ENCODE measurements at regions not wholly inside any gene's neighbourhood (a gene's known extent, or its start where the extent isn't known, plus 50 kb on each side); places are given as distances from the start of the nearest gene placed in this dataset.

DNA sequence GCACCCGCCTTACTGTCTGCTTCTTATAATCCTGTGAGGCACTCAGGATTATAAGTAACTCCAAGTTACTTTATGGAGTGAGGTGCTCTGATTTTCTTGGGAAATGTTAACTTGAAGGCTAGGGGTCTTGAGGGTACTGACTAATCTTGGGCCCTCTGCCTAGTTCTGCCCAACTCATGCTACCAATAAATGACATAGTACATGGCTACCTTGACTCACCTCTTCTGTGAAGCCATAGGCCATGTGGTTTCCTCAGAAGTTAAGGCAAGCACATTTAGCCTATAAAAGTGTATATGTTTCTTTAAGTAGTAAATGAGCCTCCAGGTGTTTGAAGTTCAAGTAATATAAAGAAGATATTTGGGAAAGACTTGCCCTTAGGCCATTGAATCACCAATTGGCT is 99.8 kb upstream of the CASK start:
- TF ChIP-seq, protein P1, sequence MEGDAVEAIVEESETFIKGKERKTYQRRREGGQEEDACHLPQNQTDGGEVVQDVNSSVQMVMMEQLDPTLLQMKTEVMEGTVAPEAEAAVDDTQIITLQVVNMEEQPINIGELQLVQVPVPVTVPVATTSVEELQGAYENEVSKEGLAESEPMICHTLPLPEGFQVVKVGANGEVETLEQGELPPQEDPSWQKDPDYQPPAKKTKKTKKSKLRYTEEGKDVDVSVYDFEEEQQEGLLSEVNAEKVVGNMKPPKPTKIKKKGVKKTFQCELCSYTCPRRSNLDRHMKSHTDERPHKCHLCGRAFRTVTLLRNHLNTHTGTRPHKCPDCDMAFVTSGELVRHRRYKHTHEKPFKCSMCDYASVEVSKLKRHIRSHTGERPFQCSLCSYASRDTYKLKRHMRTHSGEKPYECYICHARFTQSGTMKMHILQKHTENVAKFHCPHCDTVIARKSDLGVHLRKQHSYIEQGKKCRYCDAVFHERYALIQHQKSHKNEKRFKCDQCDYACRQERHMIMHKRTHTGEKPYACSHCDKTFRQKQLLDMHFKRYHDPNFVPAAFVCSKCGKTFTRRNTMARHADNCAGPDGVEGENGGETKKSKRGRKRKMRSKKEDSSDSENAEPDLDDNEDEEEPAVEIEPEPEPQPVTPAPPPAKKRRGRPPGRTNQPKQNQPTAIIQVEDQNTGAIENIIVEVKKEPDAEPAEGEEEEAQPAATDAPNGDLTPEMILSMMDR (IDR thresholded peaks at IDR 0.05; ENCODE audit: low read depth, low read length, missing control alignments), result no peak
- H3K4me3 ChIP-seq (ENCODE audit: low read depth, low read length), result no peak overlapping the region
- no peak for DNase-seq (ENCODE audit: low read depth)

DNA sequence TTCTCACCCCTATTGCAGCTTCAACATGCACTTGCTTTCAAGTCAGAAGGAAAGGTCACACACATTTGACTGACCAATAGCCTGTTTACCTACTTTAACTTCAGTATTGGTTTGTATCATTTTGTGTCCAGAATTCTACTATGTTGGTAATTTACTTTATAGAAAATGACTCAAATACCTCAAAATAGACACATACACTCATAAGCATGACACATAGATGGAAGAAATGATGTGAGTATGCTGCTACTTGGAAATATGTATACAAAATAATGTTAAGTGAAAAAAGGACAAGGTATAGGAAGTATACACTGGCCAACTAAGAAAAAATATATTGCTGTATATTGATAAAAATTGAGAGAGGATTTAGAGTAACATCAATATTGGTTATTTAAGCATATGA is 98.8 kb upstream of the CASK start:
- no peak overlapping the region for H3K4me3 ChIP-seq (ENCODE audit: low read depth, low read length)
- TF ChIP-seq, protein P1 (IDR thresholded peaks at IDR 0.05; ENCODE audit: low read depth, low read length, missing control alignments), result no peak
- no peak for DNase-seq (ENCODE audit: low read depth)

DNA sequence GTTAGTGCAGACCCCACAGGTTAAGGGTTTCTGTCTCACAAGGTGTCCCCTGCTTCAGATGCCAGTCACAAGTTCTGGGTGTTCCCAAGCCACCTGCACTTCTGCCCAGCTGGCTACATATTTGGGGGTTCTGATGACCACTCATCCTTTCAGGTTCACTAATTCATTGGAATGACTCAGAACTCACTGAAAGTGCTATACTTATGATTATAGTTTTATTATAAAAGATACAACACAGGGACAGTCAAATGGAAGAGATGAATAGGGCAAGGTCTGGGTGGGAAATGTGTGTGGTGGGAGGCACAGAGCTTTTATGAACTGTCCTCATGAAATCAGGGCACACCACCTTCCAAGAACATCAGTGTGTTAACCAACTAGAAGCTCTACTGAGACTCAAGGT is 97.7 kb upstream of the CASK start:
- TF ChIP-seq, protein P1 (IDR thresholded peaks at IDR 0.05; ENCODE audit: low read depth, low read length, missing control alignments), result no peak
- no peak for DNase-seq (ENCODE audit: low read depth)
- no peak overlapping the region for H3K4me3 ChIP-seq (ENCODE audit: low read depth, low read length)

DNA sequence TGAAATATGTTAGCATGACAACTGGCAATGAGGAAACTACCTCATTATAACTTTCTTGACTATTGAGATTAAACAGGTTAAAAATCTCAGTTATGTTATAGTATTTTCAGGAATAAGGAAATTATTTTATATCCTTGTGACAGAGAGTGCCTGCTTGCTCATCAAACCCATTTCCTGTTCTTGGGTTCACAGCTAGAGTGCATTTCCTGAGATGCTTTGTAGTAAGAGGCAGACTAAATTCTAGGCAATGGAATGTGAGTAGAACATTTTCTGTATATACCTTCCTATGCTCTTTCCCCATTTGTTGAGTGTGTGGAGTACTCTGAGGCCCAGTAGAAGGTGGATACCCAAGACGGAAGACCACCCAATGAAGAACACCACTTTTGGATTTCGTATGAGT is 96.9 kb upstream of the CASK start:
- no peak overlapping the region for H3K4me3 ChIP-seq (ENCODE audit: low read depth, low read length)
- no peak for DNase-seq (ENCODE audit: low read depth)
- TF ChIP-seq, protein P1 (IDR thresholded peaks at IDR 0.05; ENCODE audit: low read depth, low read length, missing control alignments), result no peak

DNA sequence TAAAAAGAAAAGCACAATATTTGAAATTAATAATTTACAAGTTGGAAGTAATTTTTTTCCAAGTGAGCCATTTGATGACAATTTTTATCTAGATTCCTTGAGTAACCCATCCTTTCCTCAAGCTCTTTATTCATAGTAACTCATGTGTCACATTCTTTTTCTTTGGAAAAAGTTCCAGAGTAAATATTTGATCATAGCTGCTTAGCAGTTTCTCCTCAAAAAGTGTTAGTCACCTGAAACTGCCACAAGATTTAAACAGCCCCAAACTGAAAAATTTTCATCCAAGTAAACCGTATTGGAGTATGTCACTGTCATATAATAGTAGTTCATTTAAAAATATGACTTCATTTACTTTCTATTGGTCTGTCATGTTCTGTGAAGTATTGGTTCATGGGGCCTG is 94.6 kb upstream of the CASK start:
- no peak overlapping the region for H3K4me3 ChIP-seq (ENCODE audit: low read depth, low read length)
- TF ChIP-seq, protein P1 (IDR thresholded peaks at IDR 0.05; ENCODE audit: low read depth, low read length, missing control alignments), result no peak
- no peak for DNase-seq (ENCODE audit: low read depth)

DNA sequence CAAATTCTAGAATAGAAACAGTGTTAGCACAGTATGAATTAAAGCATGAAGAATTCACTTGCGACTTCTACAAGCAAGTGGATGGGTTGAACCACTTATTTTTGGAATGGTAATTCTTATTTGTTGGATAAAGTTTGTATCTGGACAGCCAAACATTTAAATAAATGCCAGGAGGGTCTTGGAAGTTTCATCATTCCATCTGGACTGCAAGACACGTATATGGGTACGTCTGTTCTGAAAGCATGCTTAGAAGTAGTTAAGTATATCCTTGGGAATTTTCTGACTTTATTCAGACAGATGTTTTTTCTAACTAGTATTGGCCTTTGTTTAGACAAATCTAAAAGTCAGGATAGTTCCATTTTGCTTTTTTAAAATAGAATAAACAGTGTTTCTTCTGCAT is 77.5 kb upstream of the CASK start:
- TF ChIP-seq, protein P1 (IDR thresholded peaks at IDR 0.05; ENCODE audit: low read depth, low read length, missing control alignments), result no peak
- DNase-seq (ENCODE audit: low read depth), result no peak
- H3K4me3 ChIP-seq (ENCODE audit: low read depth, low read length), result no peak overlapping the region

DNA sequence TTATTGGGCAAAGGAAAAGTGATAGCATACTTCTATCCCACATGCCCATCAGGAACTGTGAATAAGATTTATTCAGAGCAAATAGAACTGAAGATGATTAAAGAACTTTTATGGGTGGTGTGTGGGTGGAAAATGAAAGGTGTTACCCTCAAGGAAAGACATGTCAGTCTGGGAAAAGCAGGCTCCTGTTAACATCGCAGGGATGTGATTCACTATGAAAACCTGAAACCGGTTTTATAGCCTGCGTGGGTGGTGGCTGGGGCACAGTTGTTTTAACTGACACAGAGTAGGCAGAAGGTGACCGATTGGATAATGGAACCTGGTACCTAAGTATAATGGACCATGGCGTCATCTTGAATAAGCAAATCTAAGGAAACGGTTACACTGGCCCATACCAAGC is 61.3 kb upstream of the CASK start:
- TF ChIP-seq, protein P1 (IDR thresholded peaks at IDR 0.05; ENCODE audit: low read depth, low read length, missing control alignments), result no peak
- no peak overlapping the region for H3K4me3 ChIP-seq (ENCODE audit: low read depth, low read length)
- DNase-seq (ENCODE audit: low read depth), result no peak
